IMR-90 (cell line): ENCODE measurements at regions not wholly inside any gene's neighbourhood (a gene's known extent, or its start where the extent isn't known, plus 50 kb on each side); places are given as distances from the start of the nearest gene placed in this dataset.

ENCODE experiments used
- ATAC-seq: fragments of 200-7000 bp; cut with Tn5 transposase; 2 replicates; pipeline ENCODE4 v1.9.1; 2020; ENCODE audit warnings: low read depth, mild to moderate bottlenecking, moderate library complexity
- BruUV-seq: library from RNA; stranded (reverse); fragments of 400-500 nt; replicated peaks from 2 replicates; lab custom pipeline; 2021; lab: Mats Ljungman, UMichigan
- CTCF ChIA-PET: fragments of 300-600 bp; formaldehyde crosslinking; extraction: SDS; loops from one replicate; lab custom pipeline; 2021; ENCODE audit warnings: antibody characterized with exemption; lab: Yijun Ruan, JAX
- POLR2A ChIA-PET: fragments of 300-600 bp; sonication (Branson Sonifier 250); formaldehyde crosslinking; loops from one replicate; lab custom pipeline; 2022; ENCODE audit warnings: antibody characterized with exemption; ENCODE audit not compliant: unreplicated experiment; lab: Charles Lee
- DNase-seq: peaks from one replicate; pipeline ENCODE4 v3.0.0; 2013
- H2AFZ ChIP-seq: replicated peaks from 2 replicates; pipeline ENCODE3; 2013; ENCODE audit warnings: low read length, mild to moderate bottlenecking; ENCODE audit not compliant: poor library complexity
- H2AK5ac ChIP-seq: 2 replicates; pipeline ENCODE4 v1.6.1; 2013; ENCODE audit warnings: low read depth, low read length, inconsistent platforms
- H2AK9ac ChIP-seq: replicated peaks from 2 replicates; pipeline ENCODE3; 2013; ENCODE audit warnings: mild to moderate bottlenecking, low read depth, low read length, moderate library complexity; ENCODE audit not compliant: poor library complexity
- H2BK120ac ChIP-seq: 2 replicates; pipeline ENCODE4 v1.6.1; 2013; ENCODE audit warnings: low read depth, low read length, inconsistent platforms
- H2BK15ac ChIP-seq: 3 replicates; pipeline ENCODE4 v1.6.1; 2013; ENCODE audit warnings: low read depth, low read length, inconsistent platforms
- H2BK20ac ChIP-seq: 2 replicates; pipeline ENCODE4 v1.6.1; 2013; ENCODE audit warnings: low read depth, mild to moderate bottlenecking, inconsistent platforms, low read length, moderate library complexity
- H2BK5ac ChIP-seq: 2 replicates; pipeline ENCODE4 v1.6.1; 2013; ENCODE audit warnings: mild to moderate bottlenecking, low read depth, low read length, inconsistent platforms; ENCODE audit not compliant: poor library complexity, severe bottlenecking
- H3K14ac ChIP-seq: replicated peaks from 2 replicates; pipeline ENCODE4 v1.6.1; 2013; ENCODE audit warnings: low read depth, low read length, inconsistent platforms
- H3K18ac ChIP-seq: 2 replicates; pipeline ENCODE4 v1.6.1; 2013; ENCODE audit warnings: low read depth, low read length, control low read depth
- H3K23ac ChIP-seq: 2 replicates; pipeline ENCODE4 v1.6.1; 2013; ENCODE audit warnings: low read depth, low read length, inconsistent platforms
- H3K27ac ChIP-seq: 2 replicates; pipeline ENCODE4 v1.5.1; 2013; ENCODE audit warnings: mild to moderate bottlenecking, control low read depth, low read length; ENCODE audit not compliant: insufficient read depth
- H3K27me3 ChIP-seq: 2 replicates; pipeline ENCODE4 v1.6.1; 2013; ENCODE audit warnings: low read length; ENCODE audit not compliant: control insufficient read depth, insufficient read depth
- H3K36me3 ChIP-seq: 2 replicates; pipeline ENCODE4 v1.6.1; 2013; ENCODE audit warnings: low read length, mixed read lengths; ENCODE audit not compliant: control insufficient read depth, insufficient read depth
- H3K4ac ChIP-seq: 2 replicates; pipeline ENCODE4 v1.6.1; 2013; ENCODE audit warnings: low read depth, low read length, inconsistent platforms
- H3K4me1 ChIP-seq: 2 replicates; pipeline ENCODE4 v1.6.1; 2013; ENCODE audit warnings: low read length, mixed read lengths; ENCODE audit not compliant: control insufficient read depth, insufficient read depth
- H3K4me2 ChIP-seq: 2 replicates; pipeline ENCODE4 v1.6.1; 2013; ENCODE audit warnings: low read depth, mild to moderate bottlenecking, control low read depth, low read length, moderate library complexity
- H3K4me3 ChIP-seq: 2 replicates; pipeline ENCODE4 v1.5.1; 2013; ENCODE audit warnings: low read depth, mild to moderate bottlenecking, control low read depth, low read length, moderate library complexity; ENCODE audit not compliant: insufficient read depth
- H3K56ac ChIP-seq: 2 replicates; pipeline ENCODE4 v1.6.1; 2013; ENCODE audit warnings: low read length, inconsistent platforms; ENCODE audit not compliant: insufficient read depth; ENCODE audit errors: extremely low read depth
- H3K79me1 ChIP-seq, 2 experiments: 2 replicates each; pipeline ENCODE4 v1.6.1; 2013; ENCODE audit warnings: low read length in 2 of 2, inconsistent platforms in 1 of 2, low read depth in 1 of 2
- H3K9ac ChIP-seq: 2 replicates; pipeline ENCODE4 v1.6.1; 2013; ENCODE audit warnings: low read depth, low read length, control low read depth
- H3K9me1 ChIP-seq: 2 replicates; pipeline ENCODE4 v1.6.1; 2013; ENCODE audit warnings: low read length, inconsistent platforms; ENCODE audit not compliant: insufficient read depth
- H3K9me3 ChIP-seq: 2 replicates; pipeline ENCODE4 v1.6.1; 2013; ENCODE audit warnings: low read length; ENCODE audit not compliant: control insufficient read depth, insufficient read depth
- H4K20me1 ChIP-seq: 2 replicates; pipeline ENCODE4 v1.6.1; 2013; ENCODE audit warnings: low read length, inconsistent platforms; ENCODE audit not compliant: insufficient read depth
- H4K5ac ChIP-seq: 2 replicates; pipeline ENCODE4 v1.6.1; 2013; ENCODE audit warnings: mild to moderate bottlenecking, low read depth, low read length, control low read depth
- H4K8ac ChIP-seq, 2 experiments: 2 replicates each; pipeline ENCODE4 v1.6.1; 2013; ENCODE audit warnings: low read depth in 2 of 2, low read length in 2 of 2, control low read depth in 1 of 2, inconsistent platforms in 1 of 2
- H4K91ac ChIP-seq: 2 replicates; pipeline ENCODE4 v1.6.1; 2013; ENCODE audit warnings: low read depth, low read length, inconsistent platforms; ENCODE audit not compliant: insufficient read depth
- NFE2L2 ChIP-seq: fragments of 150-350 bp; IDR thresholded peaks from 2 replicates; pipeline ENCODE4 v1.6.1; 2016; ENCODE audit warnings: low read depth, mild to moderate bottlenecking, low read length
- RAD21 ChIP-seq: IDR thresholded peaks from 2 replicates; pipeline ENCODE4 v1.6.1; 2012; ENCODE audit warnings: low read length, improper control_type of control experiment
- WGBS, 2 experiments: methylation state at CpG; one replicate each; pipeline versions ENCODE4 v1.1.5 to v1.1.7; 2013; ENCODE audit warnings: missing lambda C conversion rate in 2 of 2; ENCODE audit not compliant: insufficient read length in 1 of 2; ENCODE audit errors: extremely low coverage in 2 of 2; 5-methylcytosine and 5-hydroxymethylcytosine counted together
- dilution Hi-C: fragments of 300-500 bp; cut with HindIII; formaldehyde crosslinking; loops from one replicate; pipeline ENCODE4 v1.14.3; 2018; ENCODE audit warnings: low sequenced_read_pairs; ENCODE audit not compliant: unreplicated experiment
- in situ Hi-C: fragments of 300-500 bp; cut with MboI; formaldehyde crosslinking; loops from 3 replicates; pipeline ENCODE4 v1.14.3; 2019; ENCODE audit warnings: low sequenced_read_pairs, inconsistent platforms, mixed read lengths
- intact Hi-C: fragments of 100-400 bp; cut with micrococcal nuclease; formaldehyde crosslinking; loops from 2 replicates; pipeline ENCODE4 v1.10.0; 2022
- TF ChIP-seq, protein P1 (sequence below): conservative IDR thresholded peaks from 2 replicates; pipeline ENCODE4 v1.5.1; 2012; ENCODE audit warnings: mild to moderate bottlenecking, low read depth, low read length, improper control_type of control experiment

DNA sequence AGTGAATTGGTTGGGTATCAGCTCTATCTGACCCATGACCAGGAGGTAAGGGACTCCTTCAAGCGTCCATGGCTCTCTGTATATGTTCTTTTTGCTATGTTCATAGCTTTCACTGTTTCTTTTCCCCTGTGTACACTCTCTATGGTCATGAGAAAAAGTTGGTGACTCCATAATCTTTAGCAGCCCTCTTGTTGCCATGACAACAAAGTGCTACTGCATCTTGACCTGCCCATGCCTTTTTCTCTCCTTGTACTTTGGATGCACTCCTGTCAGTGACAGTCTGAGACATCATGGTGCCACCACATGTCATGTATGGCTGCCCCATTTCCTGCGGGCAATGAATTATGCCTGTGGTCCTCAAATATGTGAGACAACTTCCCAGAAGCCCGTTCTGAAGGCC is 280.2 kb downstream of the TMEM121 start:
- in situ Hi-C loops (no loop called here), intact Hi-C loops (no loop called here), dilution Hi-C loops (no loop called here)
- Histone ChIP-seq H3K9ac (no peak overlapping the region), H3K14ac (no peak overlapping the region), H3K4me1 (no peaks in the 10 kb centered on the region), H4K91ac (no peak overlapping the region), H4K5ac (no peak overlapping the region), H2AFZ (no peak overlapping the region), H2AK9ac (no peak overlapping the region), H3K79me1 (no peaks in the 10 kb centered on the region), H2BK20ac (no peak overlapping the region), H2BK15ac (no peak overlapping the region), H3K4ac (no peak overlapping the region), H3K9me1 (no peaks in the 10 kb centered on the region), H3K4me3 (no peak overlapping the region), H3K18ac (no peak overlapping the region), H3K27me3 (no peaks in the 10 kb centered on the region), H2AK5ac (no peak overlapping the region), H2BK5ac (no peak overlapping the region), H2BK120ac (no peak overlapping the region), H3K36me3 (no peaks in the 10 kb centered on the region), H3K27ac (no peak overlapping the region), H3K56ac (no peak overlapping the region), H4K20me1 (no peaks in the 10 kb centered on the region), H4K8ac (no peak overlapping the region), H3K4me2 (no peak overlapping the region), H3K23ac (no peak overlapping the region), H3K9me3 (peaks cover 25% of the 10 kb centered on the region)
- BruUV-seq = no TSS peak
- ATAC-seq = no peak
- no peak for DNase-seq
- POLR2A ChIA-PET = no interaction called here
- CTCF ChIA-PET = no interaction called here
- WGBS, 2 experiments = 50% methylated on average over 2 of the region's 3 CpGs; no CpG with 5 or more reads in 1 of the 2 experiments
- TF ChIP-seq, protein P1, sequence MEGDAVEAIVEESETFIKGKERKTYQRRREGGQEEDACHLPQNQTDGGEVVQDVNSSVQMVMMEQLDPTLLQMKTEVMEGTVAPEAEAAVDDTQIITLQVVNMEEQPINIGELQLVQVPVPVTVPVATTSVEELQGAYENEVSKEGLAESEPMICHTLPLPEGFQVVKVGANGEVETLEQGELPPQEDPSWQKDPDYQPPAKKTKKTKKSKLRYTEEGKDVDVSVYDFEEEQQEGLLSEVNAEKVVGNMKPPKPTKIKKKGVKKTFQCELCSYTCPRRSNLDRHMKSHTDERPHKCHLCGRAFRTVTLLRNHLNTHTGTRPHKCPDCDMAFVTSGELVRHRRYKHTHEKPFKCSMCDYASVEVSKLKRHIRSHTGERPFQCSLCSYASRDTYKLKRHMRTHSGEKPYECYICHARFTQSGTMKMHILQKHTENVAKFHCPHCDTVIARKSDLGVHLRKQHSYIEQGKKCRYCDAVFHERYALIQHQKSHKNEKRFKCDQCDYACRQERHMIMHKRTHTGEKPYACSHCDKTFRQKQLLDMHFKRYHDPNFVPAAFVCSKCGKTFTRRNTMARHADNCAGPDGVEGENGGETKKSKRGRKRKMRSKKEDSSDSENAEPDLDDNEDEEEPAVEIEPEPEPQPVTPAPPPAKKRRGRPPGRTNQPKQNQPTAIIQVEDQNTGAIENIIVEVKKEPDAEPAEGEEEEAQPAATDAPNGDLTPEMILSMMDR = no peak
- no peak for TF ChIP-seq NFE2L2
- no peak for TF ChIP-seq RAD21
